ENCODE measurements at regions not wholly inside any gene's neighbourhood (a gene's known extent, or its start where the extent isn't known, plus 50 kb on each side); places are given as distances from the start of the nearest gene placed in this dataset.

DNA sequence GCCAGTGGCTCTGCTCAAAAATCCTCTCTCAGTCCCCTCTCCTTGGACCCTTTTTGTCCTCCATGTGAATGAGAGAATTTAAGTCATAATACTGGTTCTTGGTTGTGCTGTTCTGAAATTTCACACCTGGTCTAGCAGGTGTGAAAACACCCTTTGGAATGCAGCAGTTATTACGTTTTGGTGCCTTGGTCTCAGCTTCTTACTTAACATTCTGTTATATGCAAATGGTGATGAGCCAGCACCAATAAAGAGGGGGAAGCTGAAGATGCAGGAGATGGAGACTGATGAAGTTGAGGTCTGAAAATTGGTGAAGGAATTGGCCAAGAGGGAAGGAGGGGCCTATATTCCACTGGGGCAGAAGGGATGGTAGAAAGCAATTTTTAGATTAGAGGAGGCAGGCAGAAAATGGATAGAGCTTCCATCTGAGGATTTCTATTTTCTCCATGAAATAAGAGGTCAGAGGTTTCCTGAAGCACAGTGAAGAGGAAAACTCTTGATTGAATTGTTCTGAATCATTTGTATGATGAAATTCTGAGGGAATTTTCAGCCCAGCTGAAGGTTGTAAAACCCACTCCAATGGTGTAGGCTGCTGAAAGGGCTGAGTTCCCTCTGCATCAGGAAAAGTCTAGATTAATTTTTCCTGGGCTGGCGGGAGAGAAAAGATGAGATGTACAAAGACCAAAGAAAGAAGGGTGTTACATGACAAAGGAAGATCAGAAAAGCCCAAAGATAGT, 94.0 kb upstream of the FAM180A start:
- Histone ChIP-seq H3K27ac (ENCODE audit: insufficient read depth, low read length) (no peak overlapping the region), H3K79me2 (ENCODE audit: control insufficient read depth, insufficient read depth, low read length) (no peaks in the 10 kb centered on the region), H3K36me3 (ENCODE audit: control insufficient read depth, insufficient read depth, low read length) (no peaks in the 10 kb centered on the region), H3K27me3 (ENCODE audit: control insufficient read depth, insufficient read depth, low read length) (no peaks in the 10 kb centered on the region), H3K4me3 (replicated peaks in 1 of 4; ENCODE audit: control extremely low read depth in 1 of 4, insufficient read depth in 1 of 4, low read depth in 3 of 4, low read length in 4 of 4) (no peak overlapping the region), H2AFZ (ENCODE audit: low read length) (no peak overlapping the region), H3K4me2 (ENCODE audit: extremely low read depth, insufficient read depth, low read length) (no peak overlapping the region), H3K9me3 (ENCODE audit: control insufficient read depth, insufficient read depth, low read depth, low read length) (no peaks in the 10 kb centered on the region), H4K20me1 (ENCODE audit: control insufficient read depth, extremely low read depth, insufficient read depth, low read length) (no peaks in the 10 kb centered on the region), H3K9ac (ENCODE audit: insufficient read depth, low read length) (no peak overlapping the region), H3K4me1 (ENCODE audit: control insufficient read depth, extremely low read depth, insufficient read depth, low read length) (no peaks in the 10 kb centered on the region)
- DNase-seq (ENCODE audit: low read depth in 2 of 2), result peak in 1 of 2 donors; percentile 20
- TF ChIP-seq CTCF (conservative IDR thresholded peaks at IDR 0.05 in 1 of 2, IDR thresholded peaks at IDR 0.05 in 1 of 2; ENCODE audit: low read depth in 1 of 2, low read length in 2 of 2), result no peak
- TF ChIP-seq EZH2 (IDR thresholded peaks at IDR 0.05; ENCODE audit: low read length, missing control alignments), result no peak

DNA sequence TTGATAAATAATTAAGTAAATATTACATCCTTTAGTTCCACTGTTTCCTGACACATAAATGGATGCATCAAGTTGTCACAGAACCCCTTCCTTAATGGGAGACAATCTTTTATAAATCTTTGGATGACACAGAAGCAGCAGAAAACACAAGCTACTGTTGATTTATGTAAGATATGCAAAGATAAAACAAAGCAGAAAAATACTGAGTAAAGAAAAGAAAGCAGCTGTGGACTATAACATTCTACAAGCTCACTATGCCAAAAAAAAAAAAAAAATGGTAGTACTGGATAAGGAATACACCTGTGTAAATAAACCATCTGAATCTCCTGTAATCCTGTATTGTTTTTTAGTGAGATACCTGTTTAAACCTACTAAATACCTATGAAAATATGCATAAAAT, 92.0 kb upstream of the FAM180A start:
- H2AFZ ChIP-seq (ENCODE audit: low read length), result no peak overlapping the region
- no peak overlapping the region for H3K4me3 ChIP-seq (replicated peaks in 1 of 4; ENCODE audit: control extremely low read depth in 1 of 4, insufficient read depth in 1 of 4, low read depth in 3 of 4, low read length in 4 of 4)
- no peak for TF ChIP-seq CTCF (conservative IDR thresholded peaks at IDR 0.05 in 1 of 2, IDR thresholded peaks at IDR 0.05 in 1 of 2; ENCODE audit: low read depth in 1 of 2, low read length in 2 of 2)
- TF ChIP-seq EZH2 (IDR thresholded peaks at IDR 0.05; ENCODE audit: low read length, missing control alignments), result no peak
- no peaks in the 10 kb centered on the region for H3K27me3 ChIP-seq (ENCODE audit: control insufficient read depth, insufficient read depth, low read length)
- no peak overlapping the region for H3K9ac ChIP-seq (ENCODE audit: insufficient read depth, low read length)
- no peak for DNase-seq (ENCODE audit: low read depth in 2 of 2)
- no peaks in the 10 kb centered on the region for H4K20me1 ChIP-seq (ENCODE audit: control insufficient read depth, extremely low read depth, insufficient read depth, low read length)
- no peaks in the 10 kb centered on the region for H3K9me3 ChIP-seq (ENCODE audit: control insufficient read depth, insufficient read depth, low read depth, low read length)
- no peaks in the 10 kb centered on the region for H3K36me3 ChIP-seq (ENCODE audit: control insufficient read depth, insufficient read depth, low read length)
- no peaks in the 10 kb centered on the region for H3K79me2 ChIP-seq (ENCODE audit: control insufficient read depth, insufficient read depth, low read length)
- no peak overlapping the region for H3K27ac ChIP-seq (ENCODE audit: insufficient read depth, low read length)
- H3K4me1 ChIP-seq (ENCODE audit: control insufficient read depth, extremely low read depth, insufficient read depth, low read length), result no peaks in the 10 kb centered on the region
- no peak overlapping the region for H3K4me2 ChIP-seq (ENCODE audit: extremely low read depth, insufficient read depth, low read length)

DNA sequence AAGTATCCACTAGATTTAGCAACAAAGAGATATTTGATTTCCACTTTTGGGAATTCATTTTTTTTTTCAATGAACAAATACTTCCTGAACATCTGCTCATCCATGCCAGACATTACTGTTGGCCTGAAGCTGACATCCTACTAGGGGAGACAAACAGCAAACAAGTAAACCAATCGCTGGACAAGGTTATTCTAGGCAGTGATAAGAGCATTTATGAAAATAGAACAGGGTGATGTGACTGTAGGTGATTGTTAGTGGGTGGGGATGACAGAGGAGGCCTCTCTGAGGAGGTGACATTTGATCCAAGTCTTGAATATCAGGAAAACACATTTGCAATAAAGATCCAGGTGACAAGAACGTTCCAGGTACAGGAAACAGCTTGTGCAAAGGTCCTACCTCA, 89.1 kb upstream of the FAM180A start:
- Histone ChIP-seq H3K36me3 (ENCODE audit: control insufficient read depth, insufficient read depth, low read length) (no peaks in the 10 kb centered on the region), H3K9me3 (ENCODE audit: control insufficient read depth, insufficient read depth, low read depth, low read length) (no peaks in the 10 kb centered on the region), H3K27ac (ENCODE audit: insufficient read depth, low read length) (no peak overlapping the region), H3K9ac (ENCODE audit: insufficient read depth, low read length) (no peak overlapping the region), H3K4me3 (replicated peaks in 1 of 4; ENCODE audit: control extremely low read depth in 1 of 4, insufficient read depth in 1 of 4, low read depth in 3 of 4, low read length in 4 of 4) (no peak overlapping the region), H2AFZ (ENCODE audit: low read length) (no peak overlapping the region), H3K4me2 (ENCODE audit: extremely low read depth, insufficient read depth, low read length) (no peak overlapping the region), H3K79me2 (ENCODE audit: control insufficient read depth, insufficient read depth, low read length) (no peaks in the 10 kb centered on the region), H4K20me1 (ENCODE audit: control insufficient read depth, extremely low read depth, insufficient read depth, low read length) (no peaks in the 10 kb centered on the region), H3K4me1 (ENCODE audit: control insufficient read depth, extremely low read depth, insufficient read depth, low read length) (no peaks in the 10 kb centered on the region), H3K27me3 (ENCODE audit: control insufficient read depth, insufficient read depth, low read length) (no peaks in the 10 kb centered on the region)
- TF ChIP-seq EZH2 (IDR thresholded peaks at IDR 0.05; ENCODE audit: low read length, missing control alignments), result no peak
- DNase-seq (ENCODE audit: low read depth in 2 of 2), result no peak

Measured in fibroblast of lung (primary cell).